Prostate gland (tissue), 2 donors: ENCODE measurements at regions not wholly inside any gene's neighbourhood (a gene's known extent, or its start where the extent isn't known, plus 50 kb on each side); places are given as distances from the start of the nearest gene placed in this dataset.

Source experiments
- DNase-seq: peaks from one replicate; pipeline ENCODE4 v3.0.0-alpha.2; 2019; ENCODE audit warnings: low spot score
- H3K27ac ChIP-seq, 2 donors: fragments of 200-600 bp; sonication (generic); 2 replicates each; pipeline ENCODE4 v1.5.1; 2017 to 2019
- H3K27me3 ChIP-seq: fragments of 200-600 bp; sonication (generic); replicated peaks from 2 replicates; pipeline ENCODE4 v1.5.1; 2019; ENCODE audit not compliant: insufficient read depth
- H3K36me3 ChIP-seq, 2 donors: fragments of 200-600 bp; sonication (generic); 1 replicate in 1 of 2; 2 replicates in 1 of 2; pipeline versions ENCODE4 v1.5.1 to v1.8.1; 2017 to 2019
- H3K4me1 ChIP-seq: fragments of 200-600 bp; sonication (generic); replicated peaks from 2 replicates; pipeline ENCODE4 v1.5.1; 2019
- H3K4me3 ChIP-seq, 2 donors: fragments of 200-600 bp; sonication (generic); 2 replicates each; pipeline ENCODE4 v1.5.1; 2017 to 2019
- H3K9me3 ChIP-seq: fragments of 200-600 bp; sonication (generic); 2 replicates; pipeline ENCODE4 v1.5.1; 2017
- POLR2A ChIP-seq: fragments of 450-650 bp; IDR thresholded peaks from one replicate; pipeline ENCODE4 v1.6.1; 2016; ENCODE audit warnings: antibody characterized with exemption, mild to moderate bottlenecking
- POLR2AphosphoS5 ChIP-seq: sonication (generic); formaldehyde crosslinking; IDR thresholded peaks from one replicate; pipeline ENCODE4 v1.6.1; 2017; ENCODE audit warnings: antibody characterized with exemption
- WGBS: methylation state at CpG from one replicate; pipeline ENCODE4 v1.1.5; 2018; 5-methylcytosine and 5-hydroxymethylcytosine counted together
- intact Hi-C: fragments of 100-400 bp; cut with DNase I; formaldehyde crosslinking; loops from one replicate; pipeline ENCODE4 v1.14.2; 2022
- TF ChIP-seq, protein P1 (sequence below), 4 experiments: fragments of 200-600 bp in 2 of 4; fragments of 450-650 bp in 2 of 4; sonication (generic) in 2 of 4; IDR thresholded peaks; 1 replicate in 3 of 4; 2 replicates in 1 of 4; pipeline ENCODE4 v1.5.1; 2016 to 2019; ENCODE audit warnings: antibody characterized with exemption in 4 of 4, mild to moderate bottlenecking in 2 of 4, moderate library complexity in 2 of 4

GRCh38 chr1:234997896-234998741, 130.5 kb downstream of the TOMM20 start:
- Histone ChIP-seq H3K4me1 (peaks cover 12% of the 10 kb centered on the region), H3K36me3 (no peaks in the 10 kb centered on the region), H3K4me3 (no peak overlapping the region), H3K27me3 (no peaks in the 10 kb centered on the region), H3K9me3 (no peaks in the 10 kb centered on the region), H3K27ac (peak overlapping the region; percentile 86 to 89)
- TF ChIP-seq POLR2A, result no peak
- TF ChIP-seq, protein P1, sequence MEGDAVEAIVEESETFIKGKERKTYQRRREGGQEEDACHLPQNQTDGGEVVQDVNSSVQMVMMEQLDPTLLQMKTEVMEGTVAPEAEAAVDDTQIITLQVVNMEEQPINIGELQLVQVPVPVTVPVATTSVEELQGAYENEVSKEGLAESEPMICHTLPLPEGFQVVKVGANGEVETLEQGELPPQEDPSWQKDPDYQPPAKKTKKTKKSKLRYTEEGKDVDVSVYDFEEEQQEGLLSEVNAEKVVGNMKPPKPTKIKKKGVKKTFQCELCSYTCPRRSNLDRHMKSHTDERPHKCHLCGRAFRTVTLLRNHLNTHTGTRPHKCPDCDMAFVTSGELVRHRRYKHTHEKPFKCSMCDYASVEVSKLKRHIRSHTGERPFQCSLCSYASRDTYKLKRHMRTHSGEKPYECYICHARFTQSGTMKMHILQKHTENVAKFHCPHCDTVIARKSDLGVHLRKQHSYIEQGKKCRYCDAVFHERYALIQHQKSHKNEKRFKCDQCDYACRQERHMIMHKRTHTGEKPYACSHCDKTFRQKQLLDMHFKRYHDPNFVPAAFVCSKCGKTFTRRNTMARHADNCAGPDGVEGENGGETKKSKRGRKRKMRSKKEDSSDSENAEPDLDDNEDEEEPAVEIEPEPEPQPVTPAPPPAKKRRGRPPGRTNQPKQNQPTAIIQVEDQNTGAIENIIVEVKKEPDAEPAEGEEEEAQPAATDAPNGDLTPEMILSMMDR (IDR thresholded peaks at IDR 0.05), result peak in 1 of 4 experiments; percentile 6
- DNase-seq, result peak; percentile 35
- intact Hi-C loops, result loop anchor here (1.0 to 5.0 kb wide), 5 partner anchors 49 to 388 kb away; partner anchors contain the start of gene IRF2BP2
- WGBS, result 48% methylated on average over 17 of the region's 17 CpGs

DNA sequence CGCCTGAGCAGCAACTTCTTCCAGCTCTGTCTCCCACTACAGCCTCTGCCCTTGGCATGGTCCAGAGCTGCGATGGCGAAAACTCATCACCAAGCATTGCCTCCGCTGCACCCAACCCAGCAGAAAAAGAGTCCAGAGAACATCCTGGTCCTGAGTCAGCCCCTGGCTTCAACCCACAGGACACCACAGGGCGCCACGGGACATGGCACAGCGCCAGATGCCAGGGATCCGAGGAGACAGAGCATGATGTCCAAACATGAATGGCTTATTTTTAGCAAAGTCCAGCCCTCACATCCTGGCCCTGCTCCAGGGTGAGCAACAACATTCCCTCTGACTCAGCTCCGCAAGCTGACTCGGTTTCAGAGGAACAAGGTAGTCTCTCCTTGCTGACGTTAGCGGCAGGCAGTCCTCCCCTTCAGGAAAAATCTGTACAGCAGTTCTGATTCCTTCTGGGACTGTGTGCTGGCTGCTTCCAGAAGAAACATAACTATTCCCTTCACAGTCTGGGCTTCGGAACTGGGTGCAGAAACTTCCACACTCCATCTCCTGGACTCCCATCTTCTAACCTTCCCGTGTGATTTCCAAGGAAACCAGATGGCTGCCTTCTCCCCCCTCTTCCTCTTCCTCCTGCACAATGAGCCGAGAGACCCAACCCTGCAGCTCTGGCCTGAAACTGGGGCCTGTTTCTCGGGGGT, 131.3 kb downstream of the TOMM20 start:
- peaks cover 12% of the 10 kb centered on the region for H3K4me1 ChIP-seq
- peak; percentile 98 for DNase-seq
- 23% methylated on average over 16 of the region's 16 CpGs for WGBS
- TF ChIP-seq POLR2AphosphoS5 (peak; percentile 98), POLR2A (peak; percentile 38)
- TF ChIP-seq, protein P1 (IDR thresholded peaks at IDR 0.05), result peak in 1 of 4 experiments; percentile 17
- H3K9me3 ChIP-seq, result no peaks in the 10 kb centered on the region
- H3K27ac ChIP-seq, result peak overlapping the region; percentile 86 to 89
- H3K27me3 ChIP-seq, result no peaks in the 10 kb centered on the region
- intact Hi-C loops, result loop anchor here (1.0 to 5.0 kb wide), 5 partner anchors 50 to 387 kb away; partner anchors contain the start of gene IRF2BP2
- no peaks in the 10 kb centered on the region for H3K36me3 ChIP-seq
- H3K4me3 ChIP-seq, result no peak overlapping the region

- H3K27ac ChIP-seq, result peak overlapping the region; percentile 86 to 89
- DNase-seq, result no peak
- 87% methylated on average over 9 of the region's 9 CpGs for WGBS
- TF ChIP-seq POLR2AphosphoS5 (no peak), POLR2A (no peak)
- TF ChIP-seq, protein P1 (IDR thresholded peaks at IDR 0.05), result no peak
- no peaks in the 10 kb centered on the region for H3K27me3 ChIP-seq
- H3K4me1 ChIP-seq, result peaks cover 12% of the 10 kb centered on the region
- no peak overlapping the region for H3K4me3 ChIP-seq
- no peaks in the 10 kb centered on the region for H3K36me3 ChIP-seq
- intact Hi-C loops, result loop anchor here (2.0 to 5.0 kb wide), 4 partner anchors 51 to 272 kb away; no protein-coding TSS in a partner anchor
- H3K9me3 ChIP-seq, result no peaks in the 10 kb centered on the region
These were observed 132.3 kb downstream of the TOMM20 start for GRCh38 chr1:234996245-234996757.

DNA sequence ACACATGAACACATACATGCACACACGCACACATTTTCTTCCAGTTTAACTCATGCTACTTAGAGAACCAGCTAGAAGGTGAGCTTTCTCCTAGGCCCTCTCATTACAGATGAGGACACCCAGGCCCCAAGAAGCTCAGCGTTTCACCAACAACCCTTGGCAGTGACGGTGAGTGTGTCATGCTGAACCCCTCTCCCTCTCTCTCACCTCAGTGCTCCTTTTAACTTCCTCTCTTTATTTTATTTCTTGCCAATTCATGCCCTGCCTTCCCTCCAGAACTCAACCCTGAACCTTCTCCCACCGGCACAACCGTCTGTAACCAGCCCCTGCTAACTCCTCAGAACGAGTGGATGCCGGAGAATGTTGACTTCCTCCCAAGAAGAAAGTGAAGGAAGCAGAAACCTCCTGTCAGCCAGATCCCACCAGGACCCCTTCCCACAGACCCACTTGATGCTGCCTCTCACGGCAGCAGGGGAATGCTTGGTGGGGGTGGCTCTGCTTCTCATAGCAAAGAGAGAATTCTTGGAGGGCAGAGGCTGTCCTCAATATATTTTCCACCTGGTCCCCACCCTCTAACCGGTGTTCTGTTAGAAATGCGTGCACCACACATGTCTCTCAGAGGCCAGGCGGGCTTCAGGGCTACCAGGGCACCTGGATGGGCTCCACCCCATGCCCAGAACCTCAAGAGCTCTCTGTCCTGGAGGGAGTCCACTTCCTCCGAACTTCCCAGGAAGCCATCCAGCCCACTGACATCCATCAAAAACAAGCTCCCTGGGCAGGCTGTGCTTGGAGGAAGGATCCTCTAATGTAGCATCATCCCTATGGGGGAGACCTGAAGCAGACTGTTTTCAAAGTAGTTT, 134.0 kb downstream of the TOMM20 start:
- peaks cover 12% of the 10 kb centered on the region for H3K4me1 ChIP-seq
- no peaks in the 10 kb centered on the region for H3K36me3 ChIP-seq
- TF ChIP-seq POLR2A (no peak), POLR2AphosphoS5 (no peak)
- TF ChIP-seq, protein P1 (IDR thresholded peaks at IDR 0.05), result no peak
- H3K27me3 ChIP-seq, result no peaks in the 10 kb centered on the region
- WGBS, result 78% methylated on average over 12 of the region's 12 CpGs
- no peaks in the 10 kb centered on the region for H3K9me3 ChIP-seq
- DNase-seq, result no peak
- H3K4me3 ChIP-seq, result no peak overlapping the region
- intact Hi-C loops, result loop anchor here (5.0 kb wide), 2 partner anchors 53 to 83 kb away; no protein-coding TSS in a partner anchor
- H3K27ac ChIP-seq, result no peak overlapping the region
